GM19452 (cell line): ENCODE measurements at regions not wholly inside any gene's neighbourhood (a gene's known extent, or its start where the extent isn't known, plus 50 kb on each side); places are given as distances from the start of the nearest gene placed in this dataset.

Experiments
- ATAC-seq: cut with Tn5 transposase; IDR thresholded peaks from one replicate; pipeline ENCODE4 v1.9.1; 2021; ENCODE audit not compliant: unreplicated experiment

- ATAC-seq, result no peak
Observed at GRCh38 chr22:34969001-34969790, 96.8 kb upstream of the ISX start.

GRCh38 chr22:34971456-34971855 lies 94.5 kb upstream of the ISX start:
- ATAC-seq, result no peak

GRCh38 chr22:34972191-34972897 lies 93.6 kb upstream of the ISX start:
- no peak for ATAC-seq

- ATAC-seq, result no peak
Observed at GRCh38 chr22:34973016-34973415, 92.9 kb upstream of the ISX start.

GRCh38 chr22:34973926-34974325 lies 92.0 kb upstream of the ISX start:
- no peak for ATAC-seq

GRCh38 chr22:34975721-34976120 lies 90.2 kb upstream of the ISX start:
- no peak for ATAC-seq

- ATAC-seq, result no peak
Observed at GRCh38 chr22:34976474-34976873, 89.5 kb upstream of the ISX start.

- no peak for ATAC-seq
Observed at GRCh38 chr22:34976886-34977285, 89.1 kb upstream of the ISX start.

- no peak for ATAC-seq
Observed at GRCh38 chr22:34986523-34986922, 79.4 kb upstream of the ISX start.

- ATAC-seq, result no peak
Observed at GRCh38 chr22:34992672-34993071, 73.3 kb upstream of the ISX start.

GRCh38 chr22:34993548-34993947 lies 72.4 kb upstream of the ISX start:
- no peak for ATAC-seq

- ATAC-seq, result no peak
Observed at GRCh38 chr22:34997633-34998299, 68.2 kb upstream of the ISX start.

GRCh38 chr22:34998921-34999320 lies 67.0 kb upstream of the ISX start:
- ATAC-seq, result no peak

- ATAC-seq, result no peak
Observed at GRCh38 chr22:35008213-35008612, 57.7 kb upstream of the ISX start.

GRCh38 chr22:35010543-35010942 lies 55.4 kb upstream of the ISX start:
- no peak for ATAC-seq

GRCh38 chr22:35014812-35015211 lies 51.1 kb upstream of the ISX start:
- ATAC-seq, result no peak
